Transverse colon (tissue), 4 donors: ENCODE measurements at regions not wholly inside any gene's neighbourhood (a gene's known extent, or its start where the extent isn't known, plus 50 kb on each side); places are given as distances from the start of the nearest gene placed in this dataset.

ENCODE experiments used
- DNase-seq: peaks from one replicate; pipeline ENCODE4 v3.0.0-alpha.2; 2019
- H3K27ac ChIP-seq, 4 donors: fragments of 200-600 bp; sonication (generic); 2 replicates each; pipeline ENCODE4 v1.5.1; 2016 to 2018; ENCODE audit warnings: inconsistent platforms in 4 of 4
- H3K27me3 ChIP-seq: fragments of 200-600 bp; sonication (generic); 2 replicates; pipeline ENCODE4 v1.5.1; 2017; ENCODE audit warnings: inconsistent platforms
- H3K36me3 ChIP-seq, 4 donors: fragments of 200-600 bp; sonication (generic); 2 replicates each; pipeline ENCODE4 v1.5.1; 2017 to 2019; ENCODE audit warnings: inconsistent platforms in 4 of 4
- H3K4me1 ChIP-seq, 4 donors: fragments of 200-600 bp; sonication (generic); 2 replicates each; pipeline ENCODE4 v1.5.1; 2017 to 2020; ENCODE audit warnings: inconsistent platforms in 4 of 4
- H3K4me3 ChIP-seq, 4 donors: fragments of 200-600 bp; sonication (generic); 1 replicate in 1 of 4; 2 replicates in 3 of 4; pipeline versions ENCODE4 v1.5.1 to v1.6.1; 2017 to 2019; ENCODE audit warnings: inconsistent platforms in 4 of 4
- H3K9me3 ChIP-seq, 2 donors: fragments of 200-600 bp; sonication (generic); 2 replicates each; pipeline ENCODE4 v1.5.1; 2017 to 2019; ENCODE audit warnings: inconsistent platforms in 2 of 2
- CTCF ChIP-seq, 5 experiments: fragments of 200-600 bp in 3 of 5; fragments of 450-650 bp in 2 of 5; sonication (generic) in 3 of 5; IDR thresholded peaks; 1 replicate in 2 of 5; 2 replicates in 3 of 5; pipeline ENCODE4 v1.5.1; 2016 to 2017; ENCODE audit warnings: antibody characterized with exemption in 5 of 5, inconsistent platforms in 3 of 5, mild to moderate bottlenecking in 2 of 5, moderate library complexity in 1 of 5
- EP300 ChIP-seq: sonication (generic); formaldehyde crosslinking; IDR thresholded peaks from one replicate; pipeline ENCODE4 v1.6.1; 2017; ENCODE audit warnings: antibody characterized with exemption, low read depth
- POLR2A ChIP-seq: fragments of 450-650 bp; IDR thresholded peaks from one replicate; pipeline ENCODE4 v1.6.1; 2016; ENCODE audit warnings: antibody characterized with exemption, mild to moderate bottlenecking, moderate library complexity
- POLR2AphosphoS5 ChIP-seq, 3 donors: sonication (generic); formaldehyde crosslinking; IDR thresholded peaks; one replicate each; pipeline ENCODE4 v1.6.1; 2016; ENCODE audit warnings: antibody characterized with exemption in 3 of 3
- WGBS, 2 donors: methylation state at CpG; one replicate each; pipeline ENCODE4 v1.1.5; 2018; ENCODE audit warnings: low coverage in 1 of 2; 5-methylcytosine and 5-hydroxymethylcytosine counted together
- in situ Hi-C, 4 donors: fragments of 200-750 bp; cut with MboI; loops; one replicate each; pipeline versions ENCODE4 v1.15.0 to v1.15.1; 2017; ENCODE audit warnings: low sequenced_read_pairs in 3 of 4, low pct_ligation_motif_present in 1 of 4, low pct_unique_long_range_greater_than_20kb in 1 of 4
- intact Hi-C: fragments of 100-400 bp; cut with DNase I; formaldehyde crosslinking; loops from one replicate; pipeline ENCODE4 v1.15.1; 2023; ENCODE audit warnings: low total_unique reads

- Histone ChIP-seq H3K27me3 (no peaks in the 10 kb centered on the region), H3K36me3 (no peaks in the 10 kb centered on the region), H3K9me3 (no peaks in the 10 kb centered on the region), H3K4me3 (no peak overlapping the region), H3K4me1 (no peaks in the 10 kb centered on the region), H3K27ac (no peak overlapping the region)
- no peak for DNase-seq
- in situ Hi-C loops (no loop called here), intact Hi-C loops (no loop called here)
- no peak for TF ChIP-seq POLR2A
- TF ChIP-seq CTCF (IDR thresholded peaks at IDR 0.05): no peak
- no peak for TF ChIP-seq POLR2AphosphoS5 (IDR thresholded peaks at IDR 0.05)
Observed at GRCh38 chr11:28584992-28585391, 476.8 kb downstream of the METTL15 start.

GRCh38 chr11:28582506-28582905 lies 474.3 kb downstream of the METTL15 start:
- WGBS, 2 donors: 64% methylated on average over 2 of the region's 2 CpGs; no CpG with 5 or more reads in 1 of the 2 donors
- no peak for DNase-seq
- in situ Hi-C loops: no loop called here
- TF ChIP-seq POLR2AphosphoS5 (IDR thresholded peaks at IDR 0.05) (no peak), EP300 (no peak), POLR2A (no peak), CTCF (IDR thresholded peaks at IDR 0.05) (no peak)
- Histone ChIP-seq H3K4me1 (no peaks in the 10 kb centered on the region), H3K27me3 (no peaks in the 10 kb centered on the region), H3K27ac (no peak overlapping the region), H3K4me3 (no peak overlapping the region), H3K9me3 (no peaks in the 10 kb centered on the region), H3K36me3 (no peaks in the 10 kb centered on the region)
- intact Hi-C loops: no loop called here

- intact Hi-C loops: no loop called here
- Histone ChIP-seq H3K36me3 (no peaks in the 10 kb centered on the region), H3K9me3 (no peaks in the 10 kb centered on the region), H3K4me1 (no peaks in the 10 kb centered on the region), H3K27ac (no peak overlapping the region), H3K4me3 (no peak overlapping the region), H3K27me3 (no peaks in the 10 kb centered on the region)
- no peak for DNase-seq
- in situ Hi-C loops: no loop called here
- 81% methylated on average over 7 to 17 of the region's 17 CpGs for WGBS, 2 donors
- no peak for TF ChIP-seq POLR2A
- no peak for TF ChIP-seq POLR2AphosphoS5 (IDR thresholded peaks at IDR 0.05)
- no peak for TF ChIP-seq EP300
- TF ChIP-seq CTCF (IDR thresholded peaks at IDR 0.05): no peak
Observed at GRCh38 chr11:28581286-28582242, 473.4 kb downstream of the METTL15 start.

- H3K4me1 ChIP-seq: no peaks in the 10 kb centered on the region
- no peaks in the 10 kb centered on the region for H3K27me3 ChIP-seq
- DNase-seq: no peak
- no peak overlapping the region for H3K27ac ChIP-seq
- in situ Hi-C loops (no loop called here), intact Hi-C loops (no loop called here)
- H3K36me3 ChIP-seq: no peaks in the 10 kb centered on the region
- no peaks in the 10 kb centered on the region for H3K9me3 ChIP-seq
- no peak overlapping the region for H3K4me3 ChIP-seq
- no peak for TF ChIP-seq POLR2AphosphoS5 (IDR thresholded peaks at IDR 0.05)
- TF ChIP-seq POLR2A: no peak
- TF ChIP-seq EP300: no peak
- TF ChIP-seq CTCF (IDR thresholded peaks at IDR 0.05): no peak
Observed at GRCh38 chr11:28571371-28571770, 463.2 kb downstream of the METTL15 start.
